ENCODE measurements at regions not wholly inside any gene's neighbourhood (a gene's known extent, or its start where the extent isn't known, plus 50 kb on each side); places are given as distances from the start of the nearest gene placed in this dataset.

- peak; percentile 89 for DNase-seq
Measured at GRCh38 chr3:189563853-189564563, 67.2 kb upstream of the TP63 start.

- no peak for DNase-seq
Measured at GRCh38 chr3:189566550-189567130, 64.5 kb upstream of the TP63 start.

GRCh38 chr3:189567322-189567721 is 63.9 kb upstream of the TP63 start:
- no peak for DNase-seq

- DNase-seq: no peak
Measured at GRCh38 chr3:189567766-189568420, 63.3 kb upstream of the TP63 start.

- no peak for DNase-seq
Measured at GRCh38 chr3:189568961-189569360, 62.2 kb upstream of the TP63 start.

GRCh38 chr3:189569473-189569872 is 61.7 kb upstream of the TP63 start:
- DNase-seq: no peak

GRCh38 chr3:189570916-189571315 is 60.3 kb upstream of the TP63 start:
- no peak for DNase-seq

- DNase-seq: peak; percentile 53
Measured at GRCh38 chr3:189572249-189572648, 58.9 kb upstream of the TP63 start.

- peak; percentile 53 for DNase-seq
Measured at GRCh38 chr3:189573004-189573403, 58.2 kb upstream of the TP63 start.

- DNase-seq: no peak
Measured at GRCh38 chr3:189576486-189576885, 54.7 kb upstream of the TP63 start.

- no peak for DNase-seq
Measured at GRCh38 chr3:189577050-189577951, 53.9 kb upstream of the TP63 start.

- no peak for DNase-seq
Measured at GRCh38 chr3:189580190-189580589, 51.0 kb upstream of the TP63 start.
